Fibroblast of the aortic adventitia (primary cell): ENCODE measurements at regions not wholly inside any gene's neighbourhood (a gene's known extent, or its start where the extent isn't known, plus 50 kb on each side); places are given as distances from the start of the nearest gene placed in this dataset.

Experiments
- DNase-seq: peaks from one replicate; pipeline ENCODE4 v3.0.0-alpha.2; 2010; ENCODE audit warnings: low read depth
- H3K4me3 ChIP-seq: 2 replicates; pipeline ENCODE4 v1.5.1; 2011; ENCODE audit warnings: low read depth, mild to moderate bottlenecking, control low read depth, low read length, moderate library complexity
- CTCF ChIP-seq: IDR thresholded peaks from 2 replicates; pipeline ENCODE4 v1.5.1; 2011; ENCODE audit warnings: mild to moderate bottlenecking, low read length, control low read depth, inconsistent platforms; ENCODE audit not compliant: insufficient read depth

- peak; percentile 4 for DNase-seq
- TF ChIP-seq CTCF, result no peak
- no peak overlapping the region for H3K4me3 ChIP-seq
Measured at GRCh38 chr3:66748175-66748876, 247.5 kb upstream of the LRIG1 start.

DNA sequence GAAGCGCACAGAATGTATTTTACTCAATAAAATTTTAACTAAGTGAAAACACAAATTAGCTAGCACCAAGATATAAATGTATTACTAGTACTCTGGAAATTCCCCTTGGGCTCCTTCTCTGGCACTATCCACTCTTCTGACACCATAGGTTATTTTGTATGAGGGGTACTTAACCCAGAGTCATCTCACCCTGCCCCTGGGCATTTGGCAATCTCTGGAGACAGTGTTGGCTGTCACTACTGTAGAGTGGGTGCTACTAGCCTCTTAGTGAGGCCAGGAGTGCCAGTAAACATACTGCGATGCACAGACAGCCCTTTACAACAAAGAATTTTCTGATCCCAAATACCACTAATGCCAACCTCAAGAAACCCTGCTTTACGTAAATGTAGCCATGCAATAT, 246.3 kb upstream of the KBTBD8 start:
- no peak for DNase-seq
- TF ChIP-seq CTCF, result no peak
- no peak overlapping the region for H3K4me3 ChIP-seq

DNA sequence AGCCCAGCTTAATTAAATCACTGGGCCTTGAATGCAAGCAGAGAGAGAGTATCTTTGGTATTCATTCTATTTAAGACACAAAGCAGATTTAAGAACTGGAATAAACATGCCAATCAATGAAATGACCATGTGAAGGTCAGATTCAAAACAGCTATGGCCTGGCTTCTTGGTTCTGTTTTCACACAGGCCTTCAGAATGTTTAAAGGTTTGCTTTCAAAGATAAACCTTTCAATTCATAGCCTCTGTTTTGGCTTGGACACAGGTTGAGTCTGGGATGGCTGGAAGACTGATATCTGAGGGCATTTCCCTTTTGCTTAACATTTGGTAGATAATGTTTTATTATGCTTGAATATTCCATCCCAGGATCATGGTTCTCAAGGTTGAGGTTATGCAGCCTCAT, 244.4 kb upstream of the KBTBD8 start:
- no peak for TF ChIP-seq CTCF
- DNase-seq, result no peak
- no peak overlapping the region for H3K4me3 ChIP-seq

GRCh38 chr3:66754613-66755012, 243.5 kb upstream of the KBTBD8 start:
- TF ChIP-seq CTCF, result no peak
- no peak for DNase-seq
- no peak overlapping the region for H3K4me3 ChIP-seq

GRCh38 chr3:66755924-66756323, 242.2 kb upstream of the KBTBD8 start:
- TF ChIP-seq CTCF, result no peak
- H3K4me3 ChIP-seq, result no peak overlapping the region
- no peak for DNase-seq

DNA sequence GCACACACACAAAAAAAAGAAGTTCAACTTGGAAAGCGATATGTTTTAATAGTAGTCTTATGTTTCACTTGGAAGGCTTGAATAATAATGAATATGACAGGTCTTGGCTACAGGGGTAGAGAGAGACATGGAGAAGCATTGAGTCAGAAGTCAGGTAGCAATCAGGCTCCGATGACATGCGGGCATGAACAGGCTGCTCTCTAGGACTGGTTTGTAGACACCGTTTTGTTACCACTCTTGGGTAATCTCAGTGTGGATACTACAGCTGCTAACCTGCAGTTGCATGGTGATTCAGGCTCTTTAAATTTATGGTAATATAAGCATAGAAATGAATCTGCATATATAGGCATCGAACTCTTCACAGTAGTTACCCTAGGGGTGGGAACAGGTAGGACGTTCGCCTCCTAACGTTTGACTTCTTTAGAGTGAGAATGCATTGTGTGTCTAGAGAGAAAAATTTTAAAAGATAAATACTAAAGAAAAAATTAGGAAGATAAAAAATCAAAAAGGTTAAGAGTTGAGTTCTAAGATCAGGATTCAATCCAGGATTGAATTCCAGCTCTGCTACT, 241.6 kb upstream of the KBTBD8 start:
- H3K4me3 ChIP-seq, result no peak overlapping the region
- TF ChIP-seq CTCF, result no peak
- DNase-seq, result no peak
